ENCODE measurements at regions not wholly inside any gene's neighbourhood (a gene's known extent, or its start where the extent isn't known, plus 50 kb on each side); places are given as distances from the start of the nearest gene placed in this dataset.

DNA sequence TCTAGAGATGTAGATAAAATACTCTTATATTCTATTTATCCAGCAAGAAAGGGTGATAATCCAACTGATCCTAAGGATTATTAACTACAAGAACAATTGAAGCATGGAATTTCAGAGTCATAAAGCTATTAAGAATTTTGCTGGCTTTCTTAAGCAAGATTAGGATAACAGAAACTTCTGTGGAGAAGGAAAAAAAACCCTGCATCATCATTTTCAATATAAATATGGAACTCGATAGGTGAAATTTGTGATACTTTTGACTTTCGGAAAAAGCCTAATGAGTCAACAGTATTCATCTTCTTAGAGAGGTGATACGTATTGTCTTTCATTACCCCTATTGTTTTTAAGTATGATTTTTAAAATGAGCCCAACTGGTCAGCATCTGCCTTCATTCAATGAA lies 593.3 kb downstream of the CPS1 start:
- Histone ChIP-seq H3K27ac (ENCODE audit: low read length) (no peak overlapping the region), H3K79me2 (ENCODE audit: insufficient read depth, low read length) (no peaks in the 10 kb centered on the region), H3K4me1 (ENCODE audit: insufficient read depth, low read length) (no peaks in the 10 kb centered on the region), H2AFZ (ENCODE audit: low read depth, low read length) (no peak overlapping the region), H3K4me2 (ENCODE audit: insufficient read depth, low read length) (no peak overlapping the region), H3K9me3 (ENCODE audit: insufficient read depth, low read length, severe bottlenecking) (no peaks in the 10 kb centered on the region), H3K4me3 (ENCODE audit: low read depth in 1 of 2, low read length in 2 of 2) (no peak overlapping the region), H3K36me3 (ENCODE audit: insufficient read depth, low read length) (no peaks in the 10 kb centered on the region), H3K27me3 (ENCODE audit: insufficient read depth, low read length, poor library complexity) (no peaks in the 10 kb centered on the region), H3K9ac (ENCODE audit: low read depth, low read length) (no peak overlapping the region), H4K20me1 (ENCODE audit: insufficient read depth, low read length) (no peaks in the 10 kb centered on the region)
- TF ChIP-seq, protein P1, sequence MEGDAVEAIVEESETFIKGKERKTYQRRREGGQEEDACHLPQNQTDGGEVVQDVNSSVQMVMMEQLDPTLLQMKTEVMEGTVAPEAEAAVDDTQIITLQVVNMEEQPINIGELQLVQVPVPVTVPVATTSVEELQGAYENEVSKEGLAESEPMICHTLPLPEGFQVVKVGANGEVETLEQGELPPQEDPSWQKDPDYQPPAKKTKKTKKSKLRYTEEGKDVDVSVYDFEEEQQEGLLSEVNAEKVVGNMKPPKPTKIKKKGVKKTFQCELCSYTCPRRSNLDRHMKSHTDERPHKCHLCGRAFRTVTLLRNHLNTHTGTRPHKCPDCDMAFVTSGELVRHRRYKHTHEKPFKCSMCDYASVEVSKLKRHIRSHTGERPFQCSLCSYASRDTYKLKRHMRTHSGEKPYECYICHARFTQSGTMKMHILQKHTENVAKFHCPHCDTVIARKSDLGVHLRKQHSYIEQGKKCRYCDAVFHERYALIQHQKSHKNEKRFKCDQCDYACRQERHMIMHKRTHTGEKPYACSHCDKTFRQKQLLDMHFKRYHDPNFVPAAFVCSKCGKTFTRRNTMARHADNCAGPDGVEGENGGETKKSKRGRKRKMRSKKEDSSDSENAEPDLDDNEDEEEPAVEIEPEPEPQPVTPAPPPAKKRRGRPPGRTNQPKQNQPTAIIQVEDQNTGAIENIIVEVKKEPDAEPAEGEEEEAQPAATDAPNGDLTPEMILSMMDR (IDR thresholded peaks at IDR 0.05; ENCODE audit: borderline replicate concordance, extremely low read depth, low read length, poor library complexity, severe bottlenecking), result no peak
- ATAC-seq (ENCODE audit: insufficient read depth, low read depth) (no peak), DNase-seq (no peak)

DNA sequence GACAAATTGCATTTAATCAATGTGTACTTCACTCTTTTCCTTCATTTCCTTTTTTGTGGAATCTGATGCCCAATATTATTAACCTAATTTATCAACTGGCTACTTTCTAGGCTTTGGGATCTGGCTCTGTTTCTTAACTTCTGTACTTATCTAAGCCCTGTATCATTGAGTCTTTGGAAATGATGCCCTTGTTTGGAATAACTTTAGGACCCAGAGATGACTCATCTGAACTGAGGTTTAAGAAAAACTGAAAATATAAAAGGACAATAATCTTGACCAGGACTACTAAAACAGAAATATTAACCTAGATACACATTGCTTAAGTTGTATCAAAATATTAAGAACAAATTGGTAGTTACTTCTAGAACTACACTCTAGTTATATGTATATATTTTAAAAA lies 600.8 kb downstream of the CPS1 start:
- no peak overlapping the region for H3K4me3 ChIP-seq (ENCODE audit: low read depth in 1 of 2, low read length in 2 of 2)
- H3K4me1 ChIP-seq (ENCODE audit: insufficient read depth, low read length), result no peaks in the 10 kb centered on the region
- H3K9ac ChIP-seq (ENCODE audit: low read depth, low read length), result no peak overlapping the region
- H3K27me3 ChIP-seq (ENCODE audit: insufficient read depth, low read length, poor library complexity), result no peaks in the 10 kb centered on the region
- DNase-seq (no peak), ATAC-seq (ENCODE audit: insufficient read depth, low read depth) (no peak)
- no peaks in the 10 kb centered on the region for H3K9me3 ChIP-seq (ENCODE audit: insufficient read depth, low read length, severe bottlenecking)
- H3K36me3 ChIP-seq (ENCODE audit: insufficient read depth, low read length), result no peaks in the 10 kb centered on the region
- H2AFZ ChIP-seq (ENCODE audit: low read depth, low read length), result no peak overlapping the region
- H4K20me1 ChIP-seq (ENCODE audit: insufficient read depth, low read length), result no peaks in the 10 kb centered on the region
- no peak for TF ChIP-seq EZH2 (IDR thresholded peaks at IDR 0.05; ENCODE audit: borderline replicate concordance, low read depth, low read length, severe bottlenecking)
- TF ChIP-seq, protein P1 (IDR thresholded peaks at IDR 0.05; ENCODE audit: borderline replicate concordance, extremely low read depth, low read length, poor library complexity, severe bottlenecking), result no peak
- no peak overlapping the region for H3K27ac ChIP-seq (ENCODE audit: low read length)
- no peak overlapping the region for H3K4me2 ChIP-seq (ENCODE audit: insufficient read depth, low read length)
- no peaks in the 10 kb centered on the region for H3K79me2 ChIP-seq (ENCODE audit: insufficient read depth, low read length)

DNA sequence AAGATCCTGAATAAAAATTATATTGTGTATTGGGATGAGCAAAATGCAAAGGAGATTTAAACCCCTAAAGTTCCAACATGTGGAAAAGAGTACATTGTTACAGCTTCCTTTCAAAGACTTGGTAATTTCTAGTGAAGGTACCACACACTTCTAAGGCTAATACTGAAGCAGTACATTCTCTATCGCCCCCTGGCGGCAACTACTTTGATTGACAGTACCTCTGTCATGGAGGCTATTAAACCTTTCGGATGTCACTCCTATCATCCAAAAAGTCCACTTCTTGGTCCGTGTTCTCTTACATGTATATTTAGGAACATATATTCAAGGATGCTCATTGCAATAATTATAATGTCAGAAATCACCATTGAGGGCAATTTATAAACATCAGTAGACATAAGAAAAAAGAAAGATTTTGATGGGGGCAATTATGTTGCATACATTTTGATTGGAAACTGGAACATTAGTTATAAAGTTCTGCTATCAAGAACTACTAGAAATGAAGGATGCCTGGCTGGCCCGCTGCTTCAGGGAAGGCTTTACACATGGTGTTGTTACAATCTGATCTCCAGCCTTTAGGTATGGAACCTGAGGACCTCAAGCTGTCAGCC lies 601.6 kb downstream of the CPS1 start:
- Histone ChIP-seq H3K4me2 (ENCODE audit: insufficient read depth, low read length) (no peak overlapping the region), H3K27me3 (ENCODE audit: insufficient read depth, low read length, poor library complexity) (no peaks in the 10 kb centered on the region), H3K4me3 (ENCODE audit: low read depth in 1 of 2, low read length in 2 of 2) (no peak overlapping the region), H3K36me3 (ENCODE audit: insufficient read depth, low read length) (no peaks in the 10 kb centered on the region), H3K4me1 (ENCODE audit: insufficient read depth, low read length) (no peaks in the 10 kb centered on the region), H3K9ac (ENCODE audit: low read depth, low read length) (no peak overlapping the region), H3K79me2 (ENCODE audit: insufficient read depth, low read length) (no peaks in the 10 kb centered on the region), H3K9me3 (ENCODE audit: insufficient read depth, low read length, severe bottlenecking) (no peaks in the 10 kb centered on the region), H2AFZ (ENCODE audit: low read depth, low read length) (no peak overlapping the region), H3K27ac (ENCODE audit: low read length) (no peak overlapping the region), H4K20me1 (ENCODE audit: insufficient read depth, low read length) (no peaks in the 10 kb centered on the region)
- ATAC-seq (ENCODE audit: insufficient read depth, low read depth) (peak; percentile 93), DNase-seq (peak; percentile 72)
- TF ChIP-seq EZH2 (IDR thresholded peaks at IDR 0.05; ENCODE audit: borderline replicate concordance, low read depth, low read length, severe bottlenecking), result no peak
- TF ChIP-seq, protein P1 (IDR thresholded peaks at IDR 0.05; ENCODE audit: borderline replicate concordance, extremely low read depth, low read length, poor library complexity, severe bottlenecking), result peak; percentile 86

DNA sequence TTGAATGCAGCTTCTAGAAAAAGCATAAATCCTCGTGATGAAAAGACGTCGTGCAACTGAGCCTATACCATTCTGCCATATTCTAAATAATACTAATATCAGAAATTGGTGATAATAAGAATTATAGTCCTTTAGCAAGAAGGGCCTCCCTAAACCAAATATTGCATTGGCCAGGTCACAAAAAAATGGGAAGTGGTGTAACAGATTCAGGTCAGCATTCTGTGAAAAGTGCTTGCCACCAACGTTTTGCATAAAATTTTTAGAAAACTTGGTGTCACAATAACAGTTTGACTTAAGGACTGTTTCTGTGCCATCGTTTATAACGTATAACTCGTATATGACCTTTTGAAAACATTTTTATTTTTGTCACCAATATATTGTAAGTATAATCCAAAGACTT lies 603.6 kb downstream of the CPS1 start:
- Histone ChIP-seq H2AFZ (ENCODE audit: low read depth, low read length) (no peak overlapping the region), H3K9me3 (ENCODE audit: insufficient read depth, low read length, severe bottlenecking) (no peaks in the 10 kb centered on the region), H3K36me3 (ENCODE audit: insufficient read depth, low read length) (no peaks in the 10 kb centered on the region), H4K20me1 (ENCODE audit: insufficient read depth, low read length) (no peaks in the 10 kb centered on the region), H3K79me2 (ENCODE audit: insufficient read depth, low read length) (no peaks in the 10 kb centered on the region), H3K27me3 (ENCODE audit: insufficient read depth, low read length, poor library complexity) (no peaks in the 10 kb centered on the region), H3K4me2 (ENCODE audit: insufficient read depth, low read length) (no peak overlapping the region), H3K27ac (ENCODE audit: low read length) (no peak overlapping the region), H3K4me3 (ENCODE audit: low read depth in 1 of 2, low read length in 2 of 2) (no peak overlapping the region), H3K4me1 (ENCODE audit: insufficient read depth, low read length) (no peaks in the 10 kb centered on the region), H3K9ac (ENCODE audit: low read depth, low read length) (no peak overlapping the region)
- DNase-seq, result no peak
- TF ChIP-seq EZH2 (IDR thresholded peaks at IDR 0.05; ENCODE audit: borderline replicate concordance, low read depth, low read length, severe bottlenecking), result no peak
- TF ChIP-seq, protein P1 (IDR thresholded peaks at IDR 0.05; ENCODE audit: borderline replicate concordance, extremely low read depth, low read length, poor library complexity, severe bottlenecking), result no peak
- no peak for ATAC-seq (ENCODE audit: insufficient read depth, low read depth)

All from DND-41 (cell line).